H54 (cell line): ENCODE measurements at regions not wholly inside any gene's neighbourhood (a gene's known extent, or its start where the extent isn't known, plus 50 kb on each side); places are given as distances from the start of the nearest gene placed in this dataset.

ENCODE experiments used
- DNase-seq: peaks from one replicate; pipeline ENCODE4 v3.0.0; 2011; ENCODE audit warnings: low spot score, mixed read lengths; ENCODE audit not compliant: insufficient read length
- FAIRE-seq: peaks from 3 replicates; lab custom pipeline; 2011; peaks lifted over from hg19 to GRCh38; lab: Jason Lieb, UNC
- POLR2A ChIP-seq: IDR thresholded peaks from 2 replicates; pipeline ENCODE4 v1.6.1; 2011; ENCODE audit warnings: low read depth, mild to moderate bottlenecking, low read length

- DNase-seq (peak; percentile 80), FAIRE-seq (peak; percentile 38)
- TF ChIP-seq POLR2A, result no peak
Observed at GRCh38 chr12:123034865-123035264, 54.4 kb downstream of the ARL6IP4 start.

GRCh38 chr12:123034022-123034541 lies 53.6 kb downstream of the ARL6IP4 start:
- TF ChIP-seq POLR2A, result no peak
- no peak for DNase-seq
- no peak for FAIRE-seq

- FAIRE-seq, result no peak
- no peak for TF ChIP-seq POLR2A
- DNase-seq, result no peak
Observed at GRCh38 chr12:123033392-123034021, 53.0 kb downstream of the ARL6IP4 start.

GRCh38 chr12:123032736-123033391 lies 52.4 kb downstream of the ARL6IP4 start:
- no peak for FAIRE-seq
- no peak for DNase-seq
- no peak for TF ChIP-seq POLR2A
